Brain pericyte (primary cell): ENCODE measurements at regions not wholly inside any gene's neighbourhood (a gene's known extent, or its start where the extent isn't known, plus 50 kb on each side); places are given as distances from the start of the nearest gene placed in this dataset.

Experiments used
- DNase-seq: peaks from one replicate; pipeline ENCODE4 v3.0.0-alpha.2; 2012; ENCODE audit warnings: low read depth, low spot score

DNA sequence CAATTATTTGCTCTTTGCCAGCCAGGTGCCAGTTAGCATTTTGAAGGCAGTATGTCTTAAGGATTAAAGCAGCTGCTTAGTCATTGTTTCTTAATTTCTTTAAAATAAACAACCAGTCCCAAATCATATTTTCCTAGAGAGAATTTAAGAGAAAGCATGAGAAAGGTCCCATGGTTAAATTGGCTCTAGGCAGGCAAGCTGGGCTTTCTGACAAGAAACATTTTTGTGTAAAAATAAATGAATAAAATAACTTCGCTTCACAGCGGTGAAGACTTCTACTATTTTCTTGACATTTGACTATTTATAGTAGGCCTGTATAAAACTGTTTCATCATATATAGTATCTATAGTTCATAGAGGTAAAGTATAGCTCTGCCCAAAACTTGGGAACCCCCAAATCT is 617.7 kb upstream of the C9orf72 start:
- no peak for DNase-seq

GRCh38 chr9:28197653-28198052 is 624.4 kb upstream of the C9orf72 start:
- DNase-seq: no peak

DNA sequence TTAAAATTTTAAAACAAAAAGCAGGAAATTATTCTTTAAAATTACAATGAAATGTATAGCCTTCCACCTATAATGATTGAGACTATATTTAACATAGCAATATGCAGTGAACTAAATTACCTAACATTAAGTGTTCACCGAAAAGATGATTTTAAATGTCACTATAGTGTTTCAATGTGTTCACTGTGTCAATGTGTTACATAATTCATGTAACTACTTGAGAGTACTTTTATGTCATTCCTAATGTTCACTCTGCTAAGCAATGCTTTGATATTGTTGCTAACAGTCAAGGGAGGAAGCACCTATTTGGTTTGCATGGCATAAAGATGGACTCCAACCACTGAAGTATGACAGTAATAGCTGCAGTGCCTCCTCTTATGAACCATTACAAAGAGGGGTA is 629.8 kb upstream of the C9orf72 start:
- DNase-seq: no peak

DNA sequence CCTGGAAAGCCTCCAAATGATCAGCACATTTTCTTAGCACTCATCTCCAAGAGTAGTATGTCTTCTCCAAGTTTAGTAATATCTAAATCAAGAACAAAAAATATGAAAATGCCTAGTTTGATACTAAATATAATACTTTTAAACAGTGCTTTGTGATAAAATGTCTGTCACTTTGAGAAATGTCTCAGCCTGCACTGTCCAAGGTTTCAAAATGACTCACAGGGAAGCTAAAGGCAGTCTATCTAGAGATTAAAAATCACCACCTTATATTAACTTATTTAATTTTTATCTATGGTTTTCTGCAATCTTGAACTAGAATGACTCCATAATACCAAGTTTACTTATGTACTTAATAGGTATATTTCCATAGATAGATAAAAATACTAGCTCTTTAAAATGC is 633.0 kb upstream of the C9orf72 start:
- no peak for DNase-seq

DNA sequence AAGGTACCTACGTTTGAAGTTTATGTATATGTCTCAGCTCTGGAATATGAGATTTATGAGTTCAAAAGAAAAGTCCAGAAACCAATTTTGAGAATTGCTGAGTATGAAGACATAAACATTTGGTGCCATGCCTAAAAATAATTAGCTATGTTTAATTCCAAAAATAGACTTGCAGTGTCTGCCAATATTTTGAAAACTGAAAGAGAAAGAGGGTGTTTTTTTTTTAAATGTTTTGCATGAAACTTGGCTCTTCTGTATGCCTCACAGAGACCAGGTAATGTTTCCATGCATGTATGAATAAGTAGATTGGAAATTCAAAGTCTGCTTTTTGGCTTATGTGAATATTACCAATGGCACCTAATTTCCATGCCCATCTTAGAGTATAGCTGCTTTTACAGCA is 634.4 kb upstream of the C9orf72 start:
- DNase-seq: no peak

- no peak for DNase-seq
These were observed 635.8 kb upstream of the C9orf72 start for GRCh38 chr9:28209130-28209529.

DNA sequence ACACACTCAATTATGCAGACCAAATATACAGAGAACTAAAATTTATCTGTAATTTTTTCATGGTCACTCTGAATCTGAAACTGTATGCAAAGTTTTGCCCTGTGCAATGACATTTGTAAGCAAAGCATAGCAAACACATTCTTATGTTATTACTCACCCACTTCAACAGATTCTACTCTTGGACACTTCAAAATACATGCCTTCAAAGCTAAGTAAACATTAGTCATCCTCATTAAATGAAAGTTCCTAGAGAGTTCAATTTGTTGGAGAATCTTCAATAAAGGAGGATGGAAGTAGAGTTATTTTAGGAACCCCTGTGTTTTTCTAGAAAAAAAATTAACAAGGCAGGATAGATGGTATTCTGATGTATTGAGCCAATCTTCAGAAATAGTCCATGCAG is 639.7 kb upstream of the C9orf72 start:
- peak; percentile 24 for DNase-seq

GRCh38 chr9:28215536-28216299 is 642.4 kb upstream of the C9orf72 start:
- no peak for DNase-seq

DNA sequence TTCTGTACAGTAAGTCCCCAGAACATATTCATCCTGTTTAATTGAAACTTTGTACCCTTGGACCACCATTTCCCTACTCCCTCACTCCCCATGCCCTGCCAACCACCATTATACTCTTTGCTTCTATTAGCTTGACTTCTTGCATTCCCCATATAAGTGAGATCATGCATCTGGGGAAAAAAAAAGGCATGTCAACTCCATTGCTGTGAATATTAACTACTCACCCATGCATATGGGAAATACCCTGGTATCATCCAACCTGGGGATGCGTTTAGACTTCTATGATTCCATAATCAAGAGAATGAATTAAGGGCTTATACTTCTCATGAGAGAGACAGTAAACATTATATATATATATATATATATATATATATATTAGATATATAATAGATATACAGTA is 659.4 kb upstream of the C9orf72 start:
- no peak for DNase-seq

DNA sequence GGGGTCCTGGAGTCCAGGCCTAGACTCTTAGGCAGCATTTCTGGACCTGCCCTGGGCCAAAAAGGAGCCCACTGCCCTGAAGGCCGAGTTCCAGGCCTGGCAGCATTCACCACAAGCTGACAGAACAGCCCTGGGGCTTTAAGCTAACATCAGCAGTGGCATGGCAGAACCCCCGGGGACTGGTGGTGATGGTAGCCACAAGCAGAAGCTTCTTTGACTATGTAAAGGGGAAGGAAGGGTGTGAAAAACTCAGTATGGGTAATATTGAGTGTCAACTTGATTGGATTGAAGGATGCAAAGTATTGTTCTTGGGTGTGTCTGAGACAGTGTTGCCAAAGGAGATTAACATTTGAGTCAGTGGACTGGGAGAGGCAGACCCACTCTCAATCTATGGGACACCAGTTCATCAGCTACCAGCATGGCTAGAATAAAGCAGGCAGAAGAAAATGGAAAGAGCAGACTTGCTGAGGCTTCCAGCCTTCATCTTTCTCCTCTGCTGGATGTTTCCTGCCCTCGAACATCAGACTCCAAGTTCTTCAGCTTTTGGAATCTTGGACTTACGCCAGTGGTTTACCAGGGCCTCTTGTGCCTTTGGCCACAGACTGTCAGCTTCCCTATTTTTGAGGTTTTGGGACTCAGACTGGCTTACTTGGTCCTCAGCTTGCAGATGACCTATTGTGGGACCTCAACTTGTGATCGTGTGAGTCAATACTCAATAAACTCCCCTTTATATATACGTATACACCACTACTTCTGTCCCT is 661.0 kb upstream of the C9orf72 start:
- DNase-seq: no peak

GRCh38 chr9:28234894-28235277 is 661.6 kb upstream of the C9orf72 start:
- no peak for DNase-seq

GRCh38 chr9:28249424-28249823 is 676.1 kb upstream of the C9orf72 start:
- DNase-seq: no peak

DNA sequence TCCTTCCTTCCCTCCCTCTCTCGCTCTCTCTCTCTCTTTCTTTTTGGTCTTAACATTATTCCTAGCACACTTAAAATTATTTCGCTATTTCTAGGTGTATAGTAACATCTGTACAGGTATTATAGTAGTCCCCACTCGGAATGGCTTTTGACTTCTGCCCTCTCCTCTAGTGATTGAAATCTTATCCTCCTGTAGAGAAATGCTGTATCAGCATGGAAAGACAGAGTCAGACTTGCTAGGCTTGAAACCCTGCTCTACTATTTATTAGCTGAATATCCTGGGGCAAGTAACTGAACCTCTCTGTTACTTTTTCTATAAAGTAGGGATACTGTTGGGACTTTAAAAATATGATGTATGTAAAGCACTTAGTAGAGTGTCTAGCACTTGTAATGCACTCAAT is 681.9 kb upstream of the C9orf72 start:
- no peak for DNase-seq

GRCh38 chr9:28260330-28260729 is 687.0 kb upstream of the C9orf72 start:
- DNase-seq: no peak

DNA sequence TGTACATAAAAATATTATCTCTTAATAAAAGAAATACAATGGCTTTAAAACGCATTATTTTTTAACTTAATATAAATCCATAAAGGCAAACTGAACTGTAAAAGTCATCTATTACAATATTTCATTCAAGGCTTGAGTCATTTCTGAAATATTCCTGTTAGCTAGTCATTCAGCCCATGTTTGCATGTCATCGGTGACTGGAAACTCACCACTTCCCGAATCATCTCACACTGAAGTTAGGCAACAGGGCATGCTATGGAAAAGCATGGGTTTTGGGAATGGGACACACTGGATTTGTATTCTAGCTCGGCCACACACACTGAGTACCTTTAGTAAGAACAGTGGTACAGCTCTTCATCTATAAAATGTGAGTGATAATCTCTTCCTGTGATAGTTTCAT is 691.1 kb upstream of the C9orf72 start:
- no peak for DNase-seq

DNA sequence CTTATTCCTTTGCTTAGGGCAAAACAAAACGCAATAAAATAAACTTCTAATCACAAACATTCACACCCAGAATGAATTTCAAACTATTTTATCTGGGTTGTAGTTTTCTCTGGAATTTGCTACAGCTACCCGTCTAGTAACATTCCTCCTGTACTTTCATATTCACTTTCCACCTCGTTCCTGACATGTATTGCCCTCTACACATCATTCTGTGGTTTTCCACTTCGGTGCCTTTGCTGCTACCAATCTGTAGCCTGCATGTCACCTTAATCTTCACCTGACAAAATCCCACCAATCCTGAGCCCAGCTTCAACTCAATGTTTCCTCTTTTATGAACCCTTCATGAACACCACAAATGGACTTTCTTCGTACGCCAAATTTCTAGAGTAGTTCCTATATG is 694.1 kb upstream of the C9orf72 start:
- DNase-seq: no peak

GRCh38 chr9:28270156-28270555 is 696.9 kb upstream of the C9orf72 start:
- DNase-seq: no peak

- no peak for DNase-seq
These were observed 698.8 kb upstream of the C9orf72 start for GRCh38 chr9:28272127-28272526.

- no peak for DNase-seq
These were observed 714.2 kb upstream of the C9orf72 start for GRCh38 chr9:28287455-28287854.

DNA sequence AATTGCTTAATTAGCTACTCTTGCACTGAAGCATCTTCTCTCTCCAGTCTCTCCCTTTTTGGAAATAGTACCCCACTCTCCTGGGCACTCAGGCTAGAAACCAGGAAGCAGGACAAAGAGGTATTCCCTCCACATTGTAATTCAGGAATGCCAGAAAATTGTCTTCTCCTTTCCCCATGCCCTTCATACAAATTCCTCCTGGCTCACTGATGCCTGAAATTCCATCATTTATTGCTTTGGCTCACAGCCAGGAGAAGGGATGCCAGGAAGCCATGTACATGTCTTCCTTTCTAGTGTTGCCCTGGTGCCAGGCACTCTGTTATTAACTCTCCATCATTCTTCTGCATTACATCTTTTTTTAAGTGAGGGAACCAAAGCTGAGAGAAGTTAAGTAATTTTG is 716.5 kb upstream of the C9orf72 start:
- DNase-seq: no peak

GRCh38 chr9:28293369-28294090 is 720.2 kb upstream of the C9orf72 start:
- no peak for DNase-seq

- no peak for DNase-seq
These were observed 728.0 kb upstream of the C9orf72 start for GRCh38 chr9:28301281-28301680.

DNA sequence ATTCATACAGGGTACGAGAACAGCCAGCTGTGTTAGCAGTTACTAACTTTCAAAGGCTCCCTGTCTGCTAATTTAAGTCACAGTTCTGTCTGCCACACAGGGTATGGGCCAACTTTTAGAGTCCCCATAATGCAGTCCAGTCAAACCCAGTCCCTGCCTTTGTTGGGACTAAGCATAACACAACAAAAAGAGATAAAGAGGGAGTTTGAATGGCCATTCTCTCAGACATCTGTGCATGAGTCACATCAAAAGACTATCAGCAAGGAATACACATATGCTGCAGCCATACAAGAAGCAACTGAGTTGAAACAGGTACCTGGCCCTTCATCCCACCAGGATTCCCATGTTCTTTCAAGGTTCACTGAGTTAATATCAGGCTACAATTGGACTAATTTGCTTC is 744.5 kb upstream of the C9orf72 start:
- no peak for DNase-seq
